ENCODE measurements at regions not wholly inside any gene's neighbourhood (a gene's known extent, or its start where the extent isn't known, plus 50 kb on each side); places are given as distances from the start of the nearest gene placed in this dataset.

DNA sequence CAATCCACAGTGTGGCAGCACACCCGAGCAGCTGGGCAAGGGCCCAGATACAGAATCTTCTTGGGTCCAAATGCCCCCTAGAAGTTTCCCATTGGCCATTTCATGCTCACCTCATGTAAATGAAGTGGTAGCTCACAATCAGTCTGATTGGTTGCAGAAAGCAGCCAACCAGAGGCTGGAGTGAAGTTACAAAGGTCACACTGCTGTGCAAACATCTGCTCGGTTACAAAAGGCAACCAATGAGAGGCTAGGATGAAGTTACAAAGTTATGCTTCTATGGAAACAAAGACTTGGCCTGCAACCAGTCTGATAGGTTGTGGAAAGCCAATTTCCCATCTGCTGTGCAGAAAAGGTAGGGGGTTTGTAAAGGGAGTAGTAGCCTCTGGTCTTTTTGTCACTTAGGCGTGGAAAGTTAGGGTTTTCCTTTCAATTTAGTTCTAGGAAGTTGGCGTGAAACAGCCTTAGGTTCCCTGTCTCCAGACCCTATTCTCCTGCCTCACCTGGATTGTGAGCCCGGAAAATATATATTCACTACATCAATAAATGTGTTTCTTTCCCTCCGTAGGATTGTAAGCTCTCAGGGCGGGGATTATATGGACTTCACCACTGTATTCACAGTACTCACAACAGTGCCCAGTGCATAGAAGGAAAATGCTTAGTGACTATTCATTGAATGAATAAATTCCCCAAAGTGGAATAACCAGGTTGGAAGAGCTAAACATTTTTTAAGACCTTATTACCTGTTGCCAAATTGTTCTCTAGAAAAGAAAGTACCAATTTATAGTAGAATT is 91.9 kb downstream of the URB2 start:
- TF ChIP-seq ZNF281 (CRISPR knock-in tag; IDR thresholded peaks at IDR 0.05): no peak
- TF ChIP-seq CTCF (IDR thresholded peaks at IDR 0.05): no peak
- TF ChIP-seq SMAD4 (CRISPR knock-in tag; IDR thresholded peaks at IDR 0.05): no peak
